ENCODE measurements at regions not wholly inside any gene's neighbourhood (a gene's known extent, or its start where the extent isn't known, plus 50 kb on each side); places are given as distances from the start of the nearest gene placed in this dataset.
"Not testable (repeated sequence)": the region's sequence is repeated elsewhere in the genome, so short reads cannot be mapped to it uniquely, and the experiment has no call there.

GRCh38 chr9:67611900-67612299 lies 246.8 kb upstream of the ANKRD20A1 start:
- TF ChIP-seq, protein P1, sequence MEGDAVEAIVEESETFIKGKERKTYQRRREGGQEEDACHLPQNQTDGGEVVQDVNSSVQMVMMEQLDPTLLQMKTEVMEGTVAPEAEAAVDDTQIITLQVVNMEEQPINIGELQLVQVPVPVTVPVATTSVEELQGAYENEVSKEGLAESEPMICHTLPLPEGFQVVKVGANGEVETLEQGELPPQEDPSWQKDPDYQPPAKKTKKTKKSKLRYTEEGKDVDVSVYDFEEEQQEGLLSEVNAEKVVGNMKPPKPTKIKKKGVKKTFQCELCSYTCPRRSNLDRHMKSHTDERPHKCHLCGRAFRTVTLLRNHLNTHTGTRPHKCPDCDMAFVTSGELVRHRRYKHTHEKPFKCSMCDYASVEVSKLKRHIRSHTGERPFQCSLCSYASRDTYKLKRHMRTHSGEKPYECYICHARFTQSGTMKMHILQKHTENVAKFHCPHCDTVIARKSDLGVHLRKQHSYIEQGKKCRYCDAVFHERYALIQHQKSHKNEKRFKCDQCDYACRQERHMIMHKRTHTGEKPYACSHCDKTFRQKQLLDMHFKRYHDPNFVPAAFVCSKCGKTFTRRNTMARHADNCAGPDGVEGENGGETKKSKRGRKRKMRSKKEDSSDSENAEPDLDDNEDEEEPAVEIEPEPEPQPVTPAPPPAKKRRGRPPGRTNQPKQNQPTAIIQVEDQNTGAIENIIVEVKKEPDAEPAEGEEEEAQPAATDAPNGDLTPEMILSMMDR (conservative IDR thresholded peaks at IDR 0.05 in 1 of 2, IDR thresholded peaks at IDR 0.05 in 1 of 2; ENCODE audit: low read depth in 1 of 2, low read length in 2 of 2) = not testable (repeated sequence)
- TF ChIP-seq EZH2 (IDR thresholded peaks at IDR 0.05; ENCODE audit: low read length, missing control alignments) = not testable (repeated sequence)

Data from fibroblast of lung (primary cell).